ENCODE measurements at regions not wholly inside any gene's neighbourhood (a gene's known extent, or its start where the extent isn't known, plus 50 kb on each side); places are given as distances from the start of the nearest gene placed in this dataset.

DNA sequence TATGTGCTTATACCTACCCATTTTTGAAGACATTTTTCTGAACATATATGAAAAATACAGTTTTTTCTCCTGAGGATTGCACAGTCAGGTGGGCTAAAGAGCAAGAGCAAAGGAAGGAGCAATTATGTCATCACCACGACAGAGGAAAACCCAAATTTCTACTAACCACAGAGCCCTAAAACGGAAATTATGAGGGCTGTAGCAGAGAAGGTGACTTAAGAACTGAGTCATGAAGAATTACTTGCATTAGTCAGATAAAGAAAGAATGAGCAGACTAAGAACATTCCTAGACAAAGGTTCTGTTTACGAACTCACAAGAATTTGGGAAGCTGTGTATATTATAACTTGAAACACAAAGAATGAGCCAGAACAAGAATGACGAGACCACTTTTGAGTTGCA, 974.4 kb downstream of the NXPH1 start:
- DNase-seq = no peak
- no peak for TF ChIP-seq POLR2A (IDR thresholded peaks at IDR 0.05)
- TF ChIP-seq CTCF (IDR thresholded peaks at IDR 0.05) = no peak
- Histone ChIP-seq H3K9me3 (no peaks in the 10 kb centered on the region), H3K27ac (no peak overlapping the region), H3K4me3 (no peak overlapping the region), H3K4me1 (no peaks in the 10 kb centered on the region), H3K27me3 (no peaks in the 10 kb centered on the region), H3K36me3 (replicated peaks in 1 of 2; ENCODE audit: insufficient read depth in 1 of 2, low read depth in 2 of 2) (no peaks in the 10 kb centered on the region)
- intact Hi-C loops (cut with DNase I) = no loop called here
- ATAC-seq = no peak
- 31 to 32% methylated on average over 4 of the region's 4 CpGs for WGBS, 2 donors

DNA sequence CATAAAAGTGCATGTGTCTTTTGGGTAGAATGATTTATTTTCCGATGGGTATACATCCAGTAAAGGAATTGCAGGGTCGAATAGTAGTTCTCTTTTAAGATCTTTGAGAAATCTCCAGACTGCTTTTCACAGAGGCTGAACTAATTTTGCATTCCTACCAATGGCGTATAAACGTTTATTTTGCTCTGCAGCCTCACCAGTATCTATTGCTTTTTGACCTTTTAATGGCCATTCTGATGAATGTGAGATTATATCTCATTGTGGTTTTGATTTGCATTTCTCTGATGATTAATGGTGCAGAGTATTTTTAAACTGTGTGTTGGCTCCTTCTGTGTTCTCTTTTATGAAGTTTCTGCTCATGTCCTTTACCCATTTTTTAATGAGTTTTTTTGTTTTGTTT, 1020.1 kb downstream of the NXPH1 start:
- Histone ChIP-seq H3K36me3 (replicated peaks in 1 of 2; ENCODE audit: insufficient read depth in 1 of 2, low read depth in 2 of 2) (no peaks in the 10 kb centered on the region), H3K27me3 (no peaks in the 10 kb centered on the region), H3K27ac (no peak overlapping the region), H3K4me1 (no peaks in the 10 kb centered on the region), H3K9me3 (no peaks in the 10 kb centered on the region), H3K4me3 (no peak overlapping the region)
- TF ChIP-seq POLR2A (IDR thresholded peaks at IDR 0.05) (no peak), CTCF (IDR thresholded peaks at IDR 0.05) (no peak)
- WGBS, 2 donors = 50 to 61% methylated on average over 4 of the region's 4 CpGs
- intact Hi-C loops (cut with DNase I) = no loop called here
- ATAC-seq (no peak), DNase-seq (no peak)

DNA sequence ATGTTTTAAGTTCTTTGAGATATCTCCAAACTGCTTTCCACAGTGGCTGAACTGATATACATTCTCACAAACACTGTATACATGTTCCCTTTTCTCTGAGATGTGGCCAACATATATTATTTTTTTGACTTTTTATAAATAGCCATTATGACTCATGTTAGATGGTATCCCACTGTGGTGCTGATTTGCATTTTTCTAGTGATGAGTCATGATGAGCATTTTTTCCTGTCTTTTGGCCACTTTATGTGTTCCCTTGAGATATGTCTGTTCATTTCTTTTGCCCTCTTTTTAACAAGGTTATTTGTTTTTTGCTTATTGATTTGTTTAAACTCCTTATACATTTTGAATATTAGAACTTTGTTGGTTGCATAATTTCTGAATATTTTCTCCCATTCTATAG, 1055.1 kb downstream of the NXPH1 start:
- Histone ChIP-seq H3K36me3 (replicated peaks in 1 of 2; ENCODE audit: insufficient read depth in 1 of 2, low read depth in 2 of 2) (no peaks in the 10 kb centered on the region), H3K4me1 (no peaks in the 10 kb centered on the region), H3K4me3 (no peak overlapping the region), H3K27me3 (no peaks in the 10 kb centered on the region), H3K9me3 (no peaks in the 10 kb centered on the region), H3K27ac (no peak overlapping the region)
- TF ChIP-seq POLR2A (IDR thresholded peaks at IDR 0.05) (no peak), CTCF (IDR thresholded peaks at IDR 0.05) (no peak)
- intact Hi-C loops (cut with DNase I) = no loop called here
- no peak for DNase-seq
- ATAC-seq = no peak

- WGBS, 2 donors = 27 to 43% methylated on average over 3 of the region's 3 CpGs
- Histone ChIP-seq H3K36me3 (replicated peaks in 1 of 2; ENCODE audit: insufficient read depth in 1 of 2, low read depth in 2 of 2) (no peaks in the 10 kb centered on the region), H3K9me3 (no peaks in the 10 kb centered on the region), H3K27ac (no peak overlapping the region), H3K27me3 (no peaks in the 10 kb centered on the region), H3K4me1 (no peaks in the 10 kb centered on the region), H3K4me3 (no peak overlapping the region)
- intact Hi-C loops (cut with DNase I) = no loop called here
- no peak for TF ChIP-seq POLR2A (IDR thresholded peaks at IDR 0.05)
- no peak for TF ChIP-seq CTCF (IDR thresholded peaks at IDR 0.05)
- DNase-seq = no peak
- ATAC-seq = no peak
These were observed 1064.9 kb downstream of the NXPH1 start for GRCh38 chr7:9498303-9498702.

DNA sequence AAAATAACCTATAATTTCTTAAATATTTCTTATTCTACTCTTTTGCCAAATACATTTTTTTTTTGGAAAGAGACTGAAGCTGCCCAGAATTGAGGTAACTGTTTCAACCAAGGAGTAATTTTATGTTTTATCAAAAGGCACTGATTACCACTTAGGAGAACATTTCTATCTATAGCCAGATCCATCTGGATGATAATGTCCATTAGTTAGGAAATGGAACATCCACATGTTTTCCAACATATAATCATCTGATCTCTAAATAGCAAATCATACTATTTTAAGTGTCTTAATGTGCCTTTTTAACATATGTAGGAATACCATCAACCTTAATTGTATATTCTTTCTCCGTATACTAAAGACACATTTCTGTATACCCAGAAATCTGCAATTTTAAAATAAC, 1068.9 kb downstream of the NXPH1 start:
- Histone ChIP-seq H3K27me3 (no peaks in the 10 kb centered on the region), H3K4me1 (no peaks in the 10 kb centered on the region), H3K4me3 (no peak overlapping the region), H3K9me3 (no peaks in the 10 kb centered on the region), H3K27ac (no peak overlapping the region), H3K36me3 (replicated peaks in 1 of 2; ENCODE audit: insufficient read depth in 1 of 2, low read depth in 2 of 2) (no peaks in the 10 kb centered on the region)
- ATAC-seq (no peak), DNase-seq (no peak)
- TF ChIP-seq CTCF (IDR thresholded peaks at IDR 0.05) (no peak), POLR2A (IDR thresholded peaks at IDR 0.05) (no peak)
- intact Hi-C loops (cut with DNase I) = no loop called here
- 75 to 78% methylated on average over 1 of the region's 1 CpG for WGBS, 2 donors
